ENCODE measurements at regions not wholly inside any gene's neighbourhood (a gene's known extent, or its start where the extent isn't known, plus 50 kb on each side); places are given as distances from the start of the nearest gene placed in this dataset.

DNA sequence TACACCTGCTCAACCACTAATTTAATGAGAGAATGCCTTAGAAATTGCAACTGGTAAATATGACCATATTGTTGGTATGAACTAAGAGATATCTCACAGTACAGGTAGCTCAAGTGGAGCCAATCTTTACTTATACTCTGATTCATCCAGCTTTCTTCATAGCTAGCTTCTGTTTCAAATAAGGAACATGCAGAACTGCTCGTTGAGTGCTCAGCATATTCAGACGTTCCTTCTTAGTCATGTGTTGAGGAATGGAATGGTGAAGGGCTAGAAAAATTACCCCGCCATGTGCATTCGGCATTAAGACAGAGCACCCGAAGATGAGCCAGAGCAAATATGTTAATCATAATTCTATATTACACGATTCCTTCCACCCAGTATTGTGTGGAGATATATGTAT, 144.0 kb upstream of the VRK2 start:
- DNase-seq: no peak

DNA sequence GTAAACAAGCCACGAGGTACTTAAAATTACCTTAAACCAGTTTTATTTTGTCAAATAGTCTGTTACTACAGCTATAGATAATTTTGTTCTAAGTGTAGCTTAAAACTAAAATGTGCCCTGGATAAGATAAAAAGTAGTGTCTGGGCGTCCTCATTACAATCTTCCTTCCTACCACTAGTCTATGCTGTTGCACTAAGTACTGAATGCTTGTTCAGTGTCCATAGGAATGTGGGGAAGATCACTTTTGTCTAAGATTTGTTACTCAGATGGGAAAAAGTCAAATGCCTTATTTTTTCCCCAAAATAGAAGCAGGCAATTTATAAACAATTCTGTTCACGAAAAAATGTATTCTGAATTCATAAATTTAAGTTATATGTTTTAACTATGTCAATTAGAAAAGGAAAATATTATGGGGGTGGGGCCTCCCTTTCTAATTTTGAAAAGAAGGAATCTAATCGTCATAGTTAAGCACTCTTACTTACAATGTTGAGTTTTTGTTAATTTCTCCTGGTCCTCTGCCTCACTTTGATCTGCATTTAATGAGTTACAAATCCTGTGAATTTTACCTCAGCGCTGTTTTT, 140.4 kb upstream of the VRK2 start:
- no peak for DNase-seq

DNA sequence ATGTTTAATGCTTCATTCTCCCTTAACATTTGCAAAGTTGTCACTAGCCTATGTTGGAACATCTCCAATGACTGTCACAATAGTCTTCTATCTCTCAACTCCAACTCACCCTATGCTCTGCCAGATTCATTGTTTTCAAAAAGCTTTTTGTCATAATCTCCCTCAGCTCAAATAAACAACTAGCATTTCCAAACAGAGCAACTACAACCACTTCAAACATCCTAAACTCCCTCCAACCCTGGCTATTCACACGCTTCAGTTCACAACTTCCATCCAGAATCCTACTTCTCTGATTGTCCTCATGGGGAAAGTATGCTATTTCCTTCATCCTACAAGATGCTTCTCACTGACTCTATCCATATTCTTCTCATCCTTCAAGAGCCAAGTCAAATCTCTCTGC, 139.2 kb upstream of the VRK2 start:
- DNase-seq: no peak

DNA sequence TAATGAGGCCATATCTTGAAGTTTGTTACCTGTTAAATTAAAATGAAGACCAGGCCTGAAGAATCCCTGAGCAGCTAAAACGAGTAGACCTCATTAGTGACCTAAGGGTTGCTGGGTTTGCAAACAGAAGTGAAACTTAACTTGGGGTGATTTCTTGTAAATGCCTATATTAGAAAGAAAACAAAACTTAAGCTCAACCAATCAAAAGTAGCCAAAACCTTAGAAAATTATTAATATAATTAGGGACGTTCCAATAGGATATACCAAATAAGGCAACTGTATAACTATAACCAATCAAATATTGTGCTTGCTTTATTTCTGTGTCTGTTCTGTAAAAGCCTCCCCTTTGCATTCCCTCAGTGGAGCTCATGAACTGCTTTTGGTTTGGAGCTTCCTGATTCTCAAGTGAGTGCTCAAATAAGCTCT, 137.9 kb upstream of the VRK2 start:
- DNase-seq: no peak

DNA sequence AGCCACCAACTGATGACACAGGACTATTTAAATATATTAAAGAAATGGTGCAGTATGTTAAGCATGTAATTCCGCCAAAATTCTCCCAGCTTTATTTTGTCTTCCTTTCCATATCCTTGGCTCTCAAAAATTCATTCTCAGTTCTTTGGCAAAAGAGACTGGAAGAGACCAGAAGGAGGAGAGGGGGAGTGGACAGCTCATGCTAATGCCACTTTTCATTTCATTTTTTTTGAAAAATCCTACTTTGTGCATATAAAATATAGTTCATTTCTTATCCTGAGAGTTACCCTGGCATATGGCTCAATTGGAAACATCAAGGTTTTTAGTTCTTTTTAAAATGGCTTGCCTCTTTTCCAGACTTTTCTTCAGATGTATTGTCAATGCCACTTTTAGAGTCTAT, 128.5 kb upstream of the VRK2 start:
- DNase-seq: no peak

DNA sequence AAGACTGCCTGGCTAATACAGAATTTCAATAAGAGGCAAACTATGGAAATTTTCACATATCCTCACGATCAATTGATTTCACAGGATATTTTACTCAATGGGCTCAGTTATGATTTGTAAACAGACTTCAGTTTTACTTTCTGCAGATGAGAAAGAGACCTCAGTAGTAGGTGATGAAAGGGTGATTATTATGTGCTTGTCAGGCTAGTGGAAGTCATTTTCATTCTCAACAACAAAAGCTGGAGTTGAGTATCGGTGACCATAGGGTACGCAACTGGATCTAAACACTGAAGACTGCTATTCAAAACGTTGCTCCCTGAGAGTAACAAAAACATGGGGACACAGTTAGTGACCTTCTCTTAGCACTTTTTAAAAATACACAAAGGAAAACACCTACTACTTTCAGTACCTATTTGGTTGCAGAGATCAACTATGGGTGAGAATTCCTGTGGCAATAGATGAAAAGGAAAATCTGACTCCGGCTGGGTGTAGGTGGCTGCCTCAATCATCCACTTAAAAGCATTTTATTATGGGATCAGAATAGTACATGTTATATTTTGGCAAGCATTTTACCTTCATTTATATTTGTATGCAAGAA, 126.2 kb upstream of the VRK2 start:
- DNase-seq: no peak

DNA sequence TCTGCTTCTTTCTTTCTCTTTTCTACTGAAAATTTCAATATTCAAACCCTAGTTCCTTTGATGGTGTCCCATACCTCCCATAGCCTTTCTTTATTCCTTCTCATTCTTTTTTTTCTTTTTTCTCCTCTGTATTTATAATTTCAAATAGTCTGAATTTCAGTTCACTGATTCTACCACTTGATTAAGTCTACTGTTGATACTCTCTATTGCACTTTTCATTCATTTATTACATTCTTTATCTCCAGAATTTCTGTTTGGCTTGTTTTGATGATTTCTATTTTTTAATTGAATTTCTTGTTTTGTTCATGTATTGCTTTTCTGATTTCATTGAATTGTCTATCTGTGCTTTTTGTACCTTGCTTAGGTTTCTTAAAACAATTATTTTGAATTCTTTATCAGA, 111.9 kb upstream of the VRK2 start:
- no peak for DNase-seq

DNA sequence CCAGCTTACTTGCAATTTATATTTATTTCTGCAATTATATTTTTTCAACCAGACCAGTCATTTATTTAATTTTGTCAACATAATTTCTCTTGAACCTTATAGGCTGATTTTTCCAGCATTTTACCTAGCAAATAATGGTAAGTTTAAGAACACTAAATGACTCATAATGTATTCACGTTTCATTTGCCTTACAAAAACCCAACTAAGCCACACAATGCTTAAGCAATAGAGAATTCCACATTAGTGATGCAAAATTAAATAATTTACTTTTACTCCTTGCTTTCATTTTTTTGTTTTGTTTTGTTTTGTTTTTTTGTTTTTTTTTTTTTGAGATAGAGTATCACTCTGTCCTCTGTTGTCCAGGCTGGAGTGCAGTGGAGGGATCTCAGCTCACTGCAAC, 110.4 kb upstream of the VRK2 start:
- no peak for DNase-seq

DNA sequence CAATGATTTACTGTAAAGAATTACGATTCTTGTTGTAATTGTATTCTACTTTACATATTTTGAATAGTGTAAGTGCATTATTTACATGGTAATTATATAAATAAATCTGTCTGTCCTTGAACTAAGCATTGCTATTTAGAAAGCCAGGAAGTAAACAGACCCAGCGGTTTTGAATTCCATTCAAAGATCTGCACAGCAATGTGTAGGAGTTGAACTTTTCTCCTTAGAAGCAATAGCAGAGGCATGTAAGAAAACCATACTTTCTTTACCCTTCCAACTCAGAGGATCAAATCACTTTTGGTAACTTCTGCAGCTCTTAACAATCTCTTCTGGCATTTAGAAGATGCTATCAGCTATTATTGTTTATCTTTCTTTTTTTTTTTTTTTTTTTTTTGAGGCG, 109.2 kb upstream of the VRK2 start:
- DNase-seq: no peak

DNA sequence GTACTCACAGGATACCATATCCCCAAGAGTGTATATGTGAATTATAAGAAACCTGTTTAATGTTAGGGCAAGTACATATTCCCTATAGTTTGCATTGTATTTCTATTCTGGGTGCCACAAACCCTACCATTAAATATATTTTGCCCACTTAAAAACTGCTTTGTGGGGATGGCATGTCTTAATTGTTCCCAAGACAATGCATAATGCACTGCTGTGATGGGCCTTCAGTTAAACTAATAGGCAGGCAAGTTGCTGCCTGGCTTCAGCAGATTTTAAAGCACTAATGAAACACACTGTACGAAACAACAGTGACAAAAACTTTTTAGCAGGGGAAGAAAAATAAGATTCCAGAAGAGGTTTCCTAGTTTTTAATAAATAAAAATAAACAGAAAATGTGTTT, 104.8 kb upstream of the VRK2 start:
- DNase-seq: no peak

DNA sequence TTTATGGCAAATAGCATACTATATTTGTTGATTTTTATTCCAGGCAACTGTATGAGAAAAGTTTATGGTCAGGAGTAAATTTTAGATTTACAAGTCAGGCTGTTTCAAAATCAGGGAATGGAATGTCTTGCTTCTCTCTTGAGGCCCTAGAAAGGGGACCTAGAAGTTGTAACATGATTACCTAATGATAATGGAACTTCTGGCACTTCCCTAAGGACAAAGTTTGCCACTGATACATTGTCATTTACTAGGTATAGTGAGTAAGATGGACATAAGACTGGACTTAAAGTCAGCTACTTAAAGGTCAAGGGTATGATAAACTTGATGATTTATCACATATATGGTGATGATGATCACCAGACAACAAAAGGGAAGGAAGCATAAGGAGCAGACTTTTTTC, 103.3 kb upstream of the VRK2 start:
- DNase-seq: no peak

DNA sequence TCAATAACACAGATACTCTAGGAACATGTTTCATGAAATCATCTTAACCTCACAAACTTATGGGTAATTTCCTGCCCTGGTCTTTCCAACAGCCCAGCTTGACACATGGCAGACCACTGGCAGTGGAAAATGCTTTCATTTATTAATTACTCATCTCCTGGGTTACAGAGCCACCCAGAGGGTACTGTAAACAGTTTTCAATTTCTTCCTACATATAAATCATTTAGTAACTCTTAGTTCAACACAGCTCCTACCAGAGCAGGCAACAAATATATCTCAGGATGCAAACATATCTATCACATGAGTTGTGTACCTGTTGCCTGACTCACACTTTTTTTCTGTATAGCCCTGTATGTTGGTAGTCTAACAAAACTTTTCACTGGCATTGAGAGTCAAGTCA, 99.2 kb upstream of the VRK2 start:
- no peak for DNase-seq

DNA sequence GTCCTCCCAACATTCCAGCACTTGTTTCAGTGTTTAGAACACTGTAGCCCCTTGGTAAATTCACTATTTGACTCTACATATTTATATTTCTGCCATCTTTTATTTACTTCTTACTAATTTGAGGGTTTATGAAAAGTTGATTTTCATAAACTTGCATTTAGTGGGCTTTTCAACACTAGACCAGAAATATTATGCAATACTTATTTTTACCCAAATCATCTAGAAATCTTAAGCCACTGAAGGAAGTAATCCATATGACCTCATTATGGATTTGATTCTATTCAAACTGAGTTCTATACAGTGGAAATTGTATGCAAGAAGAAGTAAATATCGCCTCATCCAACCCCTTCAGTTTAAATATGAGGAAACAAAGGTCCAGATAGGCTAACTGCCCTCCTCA, 92.6 kb upstream of the VRK2 start:
- DNase-seq: no peak

DNA sequence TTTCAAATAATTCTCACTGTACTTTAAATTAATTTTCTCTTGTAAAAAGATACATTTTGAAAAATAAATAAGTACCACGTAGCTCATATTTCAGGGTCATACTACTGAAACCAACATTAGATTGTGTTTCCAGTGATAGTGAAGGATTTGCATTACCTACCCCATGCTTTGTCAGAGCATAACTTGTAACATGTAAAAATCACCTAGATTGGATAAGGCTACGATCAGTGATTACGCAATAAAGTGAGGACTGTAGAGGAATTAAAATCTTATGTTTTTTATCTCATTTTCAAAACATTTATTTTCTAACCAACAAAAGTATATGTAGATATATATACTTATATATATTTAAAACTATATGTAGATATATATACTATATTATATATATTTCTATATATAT, 89.4 kb upstream of the VRK2 start:
- no peak for DNase-seq

DNA sequence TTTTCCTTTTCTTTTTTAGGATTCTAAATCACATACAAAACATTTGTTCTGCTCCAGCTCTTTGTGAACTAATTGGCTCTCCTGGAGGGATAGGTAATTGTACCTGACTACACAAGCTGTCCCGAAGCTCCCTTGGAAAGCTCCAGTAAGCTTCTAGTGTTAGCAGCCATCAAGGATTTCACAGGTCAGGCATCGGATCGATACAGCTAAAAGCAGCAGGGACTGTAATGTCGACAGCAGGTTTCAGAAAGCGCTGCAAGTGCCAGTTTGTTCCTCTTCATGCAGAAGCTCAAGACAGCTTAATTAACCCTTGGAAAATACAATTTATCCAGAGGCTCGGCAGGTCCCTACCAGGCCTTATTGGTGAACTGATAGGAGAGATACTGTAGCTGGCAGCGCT, 87.2 kb upstream of the VRK2 start:
- no peak for DNase-seq

DNA sequence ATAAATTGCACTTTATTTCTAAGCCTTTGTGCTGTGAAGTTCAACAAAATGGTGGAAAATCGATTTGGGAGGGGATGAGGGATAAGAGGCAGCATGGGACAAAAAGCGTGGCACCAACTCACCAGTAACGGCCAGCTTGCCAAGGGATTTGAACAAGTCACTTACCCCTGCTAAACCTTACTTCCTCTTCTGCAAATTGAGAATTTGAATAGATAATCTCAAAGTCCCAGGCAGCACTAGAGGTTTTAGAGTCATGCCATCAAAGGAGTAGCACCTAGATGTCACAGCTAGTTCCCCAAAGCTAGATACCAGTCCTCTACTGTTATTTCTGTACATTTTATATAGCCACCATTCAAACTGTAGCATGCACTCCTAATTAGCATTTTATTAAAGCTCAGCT, 83.7 kb upstream of the VRK2 start:
- no peak for DNase-seq

DNA sequence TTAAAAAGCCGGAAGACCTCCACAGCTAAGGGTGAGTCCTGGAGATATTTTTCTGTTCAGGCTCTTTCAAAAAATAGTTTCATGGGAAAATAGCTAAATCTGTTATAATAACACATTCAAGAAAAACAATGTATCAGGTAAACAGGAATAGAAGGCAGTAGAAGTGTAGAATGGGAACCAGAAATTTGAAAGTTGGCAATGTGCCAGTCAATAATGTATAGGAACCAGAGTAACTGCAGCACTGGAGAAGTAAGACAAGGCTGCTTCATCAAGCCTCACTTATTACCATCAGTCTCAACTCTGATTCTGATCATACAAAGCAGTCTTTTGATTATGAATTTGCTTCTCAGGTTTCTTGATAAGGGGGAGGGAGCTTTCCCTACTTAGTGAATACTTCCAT, 81.4 kb upstream of the VRK2 start:
- no peak for DNase-seq

DNA sequence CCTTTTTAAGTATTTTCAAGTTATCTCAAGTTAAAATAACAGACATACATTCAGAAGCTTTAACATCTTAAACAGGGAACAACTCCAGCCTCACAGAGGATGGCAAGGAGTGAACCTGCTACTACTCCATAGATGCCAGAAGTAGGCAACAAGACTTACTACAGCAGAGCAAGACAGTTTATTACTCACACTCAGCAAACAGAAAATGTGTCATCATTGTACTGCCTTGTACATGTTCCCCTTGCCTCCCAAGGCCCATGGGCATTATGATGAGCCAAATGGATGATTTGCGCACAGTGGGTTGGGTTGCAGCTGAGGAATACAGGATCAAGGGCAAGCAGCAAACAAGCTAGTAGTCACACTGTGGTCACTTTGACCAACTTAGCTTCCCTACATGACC, 80.6 kb upstream of the VRK2 start:
- no peak for DNase-seq

DNA sequence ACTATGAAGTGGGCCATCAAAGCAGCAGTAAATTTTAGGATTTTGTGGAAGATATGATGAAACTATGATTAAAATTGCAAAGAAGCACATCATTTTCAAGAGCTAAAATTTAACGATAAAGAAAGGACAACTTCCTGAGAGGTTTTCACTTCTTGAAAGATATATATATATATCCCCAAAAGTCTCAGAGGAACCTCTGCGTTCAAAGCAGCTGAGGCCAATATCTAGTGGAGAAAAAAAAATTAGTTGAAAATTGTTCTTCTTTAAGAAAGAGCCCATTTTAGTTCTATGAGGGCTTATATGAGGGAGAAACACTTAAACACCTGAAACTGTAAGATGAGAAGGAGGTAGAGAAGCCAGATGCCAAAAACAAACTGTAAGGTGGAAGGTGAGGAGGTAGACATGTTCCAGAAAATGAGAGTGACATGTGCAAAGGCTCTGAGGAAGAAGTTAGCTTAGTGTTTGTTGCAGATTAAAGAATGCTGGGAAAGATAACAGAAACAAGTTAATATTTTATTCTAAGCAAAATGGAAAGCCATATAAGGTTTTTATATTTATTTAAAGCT, 72.9 kb upstream of the VRK2 start:
- DNase-seq: no peak

DNA sequence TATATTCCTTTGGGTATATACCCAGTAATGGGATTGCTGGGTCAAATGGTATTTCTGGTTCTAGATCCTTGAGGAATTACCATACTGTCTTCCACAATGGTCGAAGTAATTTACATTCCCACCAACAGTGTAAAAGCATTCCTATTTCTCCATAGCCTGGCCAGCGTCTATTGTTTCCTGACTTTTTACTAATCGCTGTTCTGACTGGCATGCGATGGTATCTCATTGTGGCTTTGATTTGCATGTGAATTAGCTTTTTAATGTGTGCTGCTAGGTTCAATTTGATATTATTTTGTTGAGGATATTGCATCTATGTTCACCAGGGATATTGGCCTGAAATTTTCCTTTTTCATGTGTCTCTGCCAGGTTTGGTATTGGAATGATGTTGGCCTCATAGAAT, 67.4 kb upstream of the VRK2 start:
- DNase-seq: no peak

DNA sequence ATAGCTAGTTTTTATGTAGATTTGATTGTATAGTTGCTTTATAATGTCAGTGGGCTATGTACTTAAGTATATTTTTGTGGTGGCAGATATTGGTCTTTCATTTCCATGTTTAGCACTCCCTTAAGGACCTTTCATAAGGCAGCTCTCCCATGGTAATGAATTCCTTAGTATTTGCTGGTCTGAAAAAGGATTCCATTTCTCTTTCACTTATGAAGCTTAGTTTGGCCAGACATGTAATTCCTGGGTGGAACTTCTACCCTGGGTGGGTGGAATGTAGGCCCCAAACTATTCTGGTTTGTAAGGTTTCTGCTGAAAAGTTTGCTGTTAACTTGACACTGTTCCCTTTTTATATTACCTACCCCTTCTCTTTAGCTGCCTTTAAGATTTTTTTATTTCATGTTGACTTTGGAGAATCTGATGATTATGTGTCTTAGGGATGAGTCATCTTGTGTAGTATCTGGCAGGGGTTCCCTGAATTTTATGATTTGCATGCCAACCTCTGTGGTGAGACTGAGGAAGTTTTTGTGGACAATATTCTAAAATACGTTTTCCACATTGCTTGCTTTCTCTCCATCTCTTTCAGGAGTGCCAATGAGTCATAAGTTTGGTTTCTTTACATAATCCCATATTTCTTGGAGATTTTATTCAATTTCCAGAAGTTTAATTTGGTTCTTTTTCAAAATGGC, 65.4 kb upstream of the VRK2 start:
- no peak for DNase-seq

DNA sequence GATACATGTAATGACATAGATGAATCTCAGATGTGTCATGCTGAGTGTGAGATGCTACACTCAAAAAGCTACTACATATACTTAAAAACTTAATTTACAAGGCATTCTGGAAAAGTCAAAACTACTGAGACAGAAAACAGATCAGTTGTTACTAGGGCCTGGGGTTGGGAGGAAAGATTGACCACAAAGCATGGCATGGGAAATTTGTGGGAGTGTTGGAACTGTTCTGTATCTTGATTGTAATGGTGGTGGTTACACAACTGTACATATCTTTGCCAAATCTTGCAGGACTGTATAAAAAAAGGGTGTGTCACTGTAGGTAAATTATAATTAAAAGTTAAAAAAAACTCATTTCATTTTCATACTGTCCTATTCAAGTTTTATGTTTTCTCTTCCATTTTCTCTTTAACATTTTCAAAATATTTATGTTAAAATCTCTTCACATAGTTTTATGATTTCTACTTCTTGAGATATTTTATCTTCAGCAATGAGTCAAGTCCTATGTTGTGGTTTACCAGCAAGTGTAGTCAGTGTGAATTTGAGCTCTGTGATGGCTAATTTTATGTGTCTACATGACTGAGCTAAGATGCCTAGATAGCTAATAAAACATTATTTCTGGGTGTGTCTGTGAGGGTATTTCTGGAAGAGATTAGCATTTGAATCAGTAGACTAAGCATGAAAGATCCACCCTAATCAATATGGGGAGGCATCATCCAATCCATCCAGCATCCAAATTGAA, 58.6 kb upstream of the VRK2 start:
- no peak for DNase-seq

DNA sequence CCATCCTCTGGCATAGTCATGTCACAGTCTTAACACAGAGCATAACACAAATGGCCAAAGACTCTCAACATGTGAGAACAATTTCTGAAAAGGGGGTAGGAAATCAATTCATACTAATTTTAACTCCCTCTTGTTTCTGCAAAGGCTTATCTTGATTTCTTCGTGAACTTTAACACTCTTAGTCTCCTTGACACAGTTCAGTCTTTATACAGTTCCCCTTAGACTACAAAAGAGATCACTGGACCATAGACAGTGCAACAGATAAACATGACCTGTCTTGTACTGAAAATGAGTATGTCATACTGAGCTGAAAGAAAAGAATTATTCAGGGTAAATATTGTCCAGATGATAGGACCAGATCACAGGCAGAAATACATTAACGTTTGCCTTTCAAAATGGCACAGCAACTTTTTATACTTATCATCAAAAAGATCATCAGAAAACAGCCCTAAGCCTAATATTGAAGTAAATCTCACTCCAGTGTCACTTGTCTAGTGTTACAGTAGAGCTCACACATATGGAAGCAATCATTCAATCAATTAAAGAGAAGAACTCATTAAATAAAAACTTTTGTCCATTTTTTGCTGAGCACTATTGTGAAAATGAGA, 56.4 kb upstream of the VRK2 start:
- no peak for DNase-seq
